ENCODE measurements at regions not wholly inside any gene's neighbourhood (a gene's known extent, or its start where the extent isn't known, plus 50 kb on each side); places are given as distances from the start of the nearest gene placed in this dataset.

DNA sequence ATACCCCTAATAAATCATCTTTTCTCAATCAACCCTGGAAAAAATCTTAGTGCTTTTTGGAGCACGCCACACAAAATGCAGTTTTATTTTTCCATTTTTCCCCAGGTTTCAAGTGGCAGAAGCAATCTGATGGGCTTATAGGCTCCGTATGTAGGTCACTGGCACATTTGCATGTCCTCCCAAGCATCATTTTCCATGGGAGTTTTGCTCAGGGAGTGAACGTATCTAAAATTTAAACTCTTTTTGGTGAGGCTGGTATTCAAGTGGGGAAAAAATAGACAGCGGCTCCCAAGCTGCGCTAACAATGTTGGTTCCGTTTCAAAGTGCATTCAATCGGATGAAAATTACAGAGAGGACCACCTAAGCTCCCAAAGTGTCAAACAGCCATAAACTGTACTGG is 233.4 kb downstream of the MEX3B start:
- ATAC-seq = no peak
- Histone ChIP-seq H3K27ac (ENCODE audit: low read length) (no peak overlapping the region), H3K27me3 (ENCODE audit: control insufficient read depth, insufficient read depth, low read length) (no peaks in the 10 kb centered on the region), H3K4me3 (ENCODE audit: low read depth in 2 of 2, low read length in 2 of 2) (no peak overlapping the region), H3K36me3 (ENCODE audit: control insufficient read depth, insufficient read depth, low read length) (no peaks in the 10 kb centered on the region), H3K4me1 (ENCODE audit: control insufficient read depth, insufficient read depth, low read length) (no peaks in the 10 kb centered on the region), H3K9me3 (ENCODE audit: control insufficient read depth, insufficient read depth, low read depth, low read length) (no peaks in the 10 kb centered on the region)
- ChIA-PET CTCF (no interaction called here), POLR2A (no interaction called here)
- in situ Hi-C loops (cut with HindIII; ENCODE audit: low pct_unique_long_range_greater_than_20kb, low sequenced_read_pairs) (no loop called here), intact Hi-C loops (cut with micrococcal nuclease; ENCODE audit: unreplicated experiment) (no loop called here)
- no TSS peak for BruUV-seq (replicated peaks)
- no peak for TF ChIP-seq SIN3A (IDR thresholded peaks at IDR 0.05; ENCODE audit: borderline replicate concordance, insufficient read depth, low read depth, low read length)
- TF ChIP-seq, protein P1, sequence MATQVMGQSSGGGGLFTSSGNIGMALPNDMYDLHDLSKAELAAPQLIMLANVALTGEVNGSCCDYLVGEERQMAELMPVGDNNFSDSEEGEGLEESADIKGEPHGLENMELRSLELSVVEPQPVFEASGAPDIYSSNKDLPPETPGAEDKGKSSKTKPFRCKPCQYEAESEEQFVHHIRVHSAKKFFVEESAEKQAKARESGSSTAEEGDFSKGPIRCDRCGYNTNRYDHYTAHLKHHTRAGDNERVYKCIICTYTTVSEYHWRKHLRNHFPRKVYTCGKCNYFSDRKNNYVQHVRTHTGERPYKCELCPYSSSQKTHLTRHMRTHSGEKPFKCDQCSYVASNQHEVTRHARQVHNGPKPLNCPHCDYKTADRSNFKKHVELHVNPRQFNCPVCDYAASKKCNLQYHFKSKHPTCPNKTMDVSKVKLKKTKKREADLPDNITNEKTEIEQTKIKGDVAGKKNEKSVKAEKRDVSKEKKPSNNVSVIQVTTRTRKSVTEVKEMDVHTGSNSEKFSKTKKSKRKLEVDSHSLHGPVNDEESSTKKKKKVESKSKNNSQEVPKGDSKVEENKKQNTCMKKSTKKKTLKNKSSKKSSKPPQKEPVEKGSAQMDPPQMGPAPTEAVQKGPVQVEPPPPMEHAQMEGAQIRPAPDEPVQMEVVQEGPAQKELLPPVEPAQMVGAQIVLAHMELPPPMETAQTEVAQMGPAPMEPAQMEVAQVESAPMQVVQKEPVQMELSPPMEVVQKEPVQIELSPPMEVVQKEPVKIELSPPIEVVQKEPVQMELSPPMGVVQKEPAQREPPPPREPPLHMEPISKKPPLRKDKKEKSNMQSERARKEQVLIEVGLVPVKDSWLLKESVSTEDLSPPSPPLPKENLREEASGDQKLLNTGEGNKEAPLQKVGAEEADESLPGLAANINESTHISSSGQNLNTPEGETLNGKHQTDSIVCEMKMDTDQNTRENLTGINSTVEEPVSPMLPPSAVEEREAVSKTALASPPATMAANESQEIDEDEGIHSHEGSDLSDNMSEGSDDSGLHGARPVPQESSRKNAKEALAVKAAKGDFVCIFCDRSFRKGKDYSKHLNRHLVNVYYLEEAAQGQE (IDR thresholded peaks at IDR 0.05; ENCODE audit: insufficient read depth in 1 of 2, low read depth in 2 of 2, low read length in 1 of 2) = no peak
- no peak for TF ChIP-seq TCF7L2 (IDR thresholded peaks at IDR 0.05; ENCODE audit: low read depth, low read length)
- no peak for TF ChIP-seq POLR2AphosphoS5 (IDR thresholded peaks at IDR 0.05; ENCODE audit: low read depth, low read length)
- TF ChIP-seq, protein P2, sequence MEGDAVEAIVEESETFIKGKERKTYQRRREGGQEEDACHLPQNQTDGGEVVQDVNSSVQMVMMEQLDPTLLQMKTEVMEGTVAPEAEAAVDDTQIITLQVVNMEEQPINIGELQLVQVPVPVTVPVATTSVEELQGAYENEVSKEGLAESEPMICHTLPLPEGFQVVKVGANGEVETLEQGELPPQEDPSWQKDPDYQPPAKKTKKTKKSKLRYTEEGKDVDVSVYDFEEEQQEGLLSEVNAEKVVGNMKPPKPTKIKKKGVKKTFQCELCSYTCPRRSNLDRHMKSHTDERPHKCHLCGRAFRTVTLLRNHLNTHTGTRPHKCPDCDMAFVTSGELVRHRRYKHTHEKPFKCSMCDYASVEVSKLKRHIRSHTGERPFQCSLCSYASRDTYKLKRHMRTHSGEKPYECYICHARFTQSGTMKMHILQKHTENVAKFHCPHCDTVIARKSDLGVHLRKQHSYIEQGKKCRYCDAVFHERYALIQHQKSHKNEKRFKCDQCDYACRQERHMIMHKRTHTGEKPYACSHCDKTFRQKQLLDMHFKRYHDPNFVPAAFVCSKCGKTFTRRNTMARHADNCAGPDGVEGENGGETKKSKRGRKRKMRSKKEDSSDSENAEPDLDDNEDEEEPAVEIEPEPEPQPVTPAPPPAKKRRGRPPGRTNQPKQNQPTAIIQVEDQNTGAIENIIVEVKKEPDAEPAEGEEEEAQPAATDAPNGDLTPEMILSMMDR (IDR thresholded peaks at IDR 0.05) = no peak
- DNase-seq (ENCODE audit: low read depth, low spot score) = no peak

GRCh38 chr15:81811736-81812135 is 234.1 kb downstream of the MEX3B start:
- DNase-seq (ENCODE audit: low read depth, low spot score) = no peak
- H3K27me3 ChIP-seq (ENCODE audit: control insufficient read depth, insufficient read depth, low read length) = no peaks in the 10 kb centered on the region
- no TSS peak for BruUV-seq (replicated peaks)
- H3K36me3 ChIP-seq (ENCODE audit: control insufficient read depth, insufficient read depth, low read length) = no peaks in the 10 kb centered on the region
- intact Hi-C loops (cut with micrococcal nuclease; ENCODE audit: unreplicated experiment) = no loop called here
- TF ChIP-seq, protein P2 (IDR thresholded peaks at IDR 0.05) = no peak
- TF ChIP-seq TCF7L2 (IDR thresholded peaks at IDR 0.05; ENCODE audit: low read depth, low read length) = no peak
- no peak overlapping the region for H3K4me3 ChIP-seq (ENCODE audit: low read depth in 2 of 2, low read length in 2 of 2)
- no peak overlapping the region for H3K27ac ChIP-seq (ENCODE audit: low read length)
- ATAC-seq = no peak
- no peaks in the 10 kb centered on the region for H3K4me1 ChIP-seq (ENCODE audit: control insufficient read depth, insufficient read depth, low read length)
- in situ Hi-C loops (cut with HindIII; ENCODE audit: low pct_unique_long_range_greater_than_20kb, low sequenced_read_pairs) = no loop called here
- no peaks in the 10 kb centered on the region for H3K9me3 ChIP-seq (ENCODE audit: control insufficient read depth, insufficient read depth, low read depth, low read length)
- POLR2A ChIA-PET = no interaction called here
- CTCF ChIA-PET = no interaction called here

DNA sequence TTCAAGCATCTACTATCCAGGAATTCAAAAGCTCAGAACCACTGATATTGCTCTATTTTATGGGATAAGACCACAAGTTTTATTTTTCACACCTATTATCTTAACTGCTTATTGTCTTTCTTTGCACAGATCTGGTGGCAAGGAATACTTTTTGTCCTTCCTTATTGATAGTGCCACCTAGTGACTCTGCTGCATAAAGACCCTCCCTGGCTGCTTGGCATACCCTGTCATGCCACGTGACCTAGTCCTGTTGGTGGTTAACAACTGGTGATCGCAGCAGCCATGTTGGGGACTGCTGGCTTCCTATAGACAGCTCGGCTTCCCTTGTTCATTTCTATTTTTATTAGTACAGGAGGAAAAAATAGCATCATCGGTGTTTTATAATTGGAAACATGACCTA is 236.3 kb downstream of the MEX3B start:
- in situ Hi-C loops (cut with HindIII; ENCODE audit: low pct_unique_long_range_greater_than_20kb, low sequenced_read_pairs) (no loop called here), intact Hi-C loops (cut with micrococcal nuclease; ENCODE audit: unreplicated experiment) (no loop called here)
- H3K4me3 ChIP-seq (ENCODE audit: low read depth in 2 of 2, low read length in 2 of 2) = no peak overlapping the region

More for the DNA sequence above, 236.3 kb downstream of the MEX3B start:
- TF ChIP-seq, protein P1 (IDR thresholded peaks at IDR 0.05; ENCODE audit: insufficient read depth in 1 of 2, low read depth in 2 of 2, low read length in 1 of 2) = no peak
- TF ChIP-seq, protein P2 (IDR thresholded peaks at IDR 0.05) = peak; percentile 19; the same call in 1 of the 2 replicates
- TF ChIP-seq POLR2AphosphoS5 (IDR thresholded peaks at IDR 0.05; ENCODE audit: low read depth, low read length) (no peak), TCF7L2 (IDR thresholded peaks at IDR 0.05; ENCODE audit: low read depth, low read length) (no peak), SIN3A (IDR thresholded peaks at IDR 0.05; ENCODE audit: borderline replicate concordance, insufficient read depth, low read depth, low read length) (no peak)
- ATAC-seq (no peak), DNase-seq (ENCODE audit: low read depth, low spot score) (no peak)
- H3K27ac ChIP-seq (ENCODE audit: low read length) = no peak overlapping the region
- POLR2A ChIA-PET = no interaction called here
- no peaks in the 10 kb centered on the region for H3K36me3 ChIP-seq (ENCODE audit: control insufficient read depth, insufficient read depth, low read length)
- CTCF ChIA-PET = no interaction called here
- no TSS peak for BruUV-seq (replicated peaks)
- no peaks in the 10 kb centered on the region for H3K4me1 ChIP-seq (ENCODE audit: control insufficient read depth, insufficient read depth, low read length)
- H3K9me3 ChIP-seq (ENCODE audit: control insufficient read depth, insufficient read depth, low read depth, low read length) = no peaks in the 10 kb centered on the region
- no peaks in the 10 kb centered on the region for H3K27me3 ChIP-seq (ENCODE audit: control insufficient read depth, insufficient read depth, low read length)
